ENCODE measurements at regions not wholly inside any gene's neighbourhood (a gene's known extent, or its start where the extent isn't known, plus 50 kb on each side); places are given as distances from the start of the nearest gene placed in this dataset.

DNA sequence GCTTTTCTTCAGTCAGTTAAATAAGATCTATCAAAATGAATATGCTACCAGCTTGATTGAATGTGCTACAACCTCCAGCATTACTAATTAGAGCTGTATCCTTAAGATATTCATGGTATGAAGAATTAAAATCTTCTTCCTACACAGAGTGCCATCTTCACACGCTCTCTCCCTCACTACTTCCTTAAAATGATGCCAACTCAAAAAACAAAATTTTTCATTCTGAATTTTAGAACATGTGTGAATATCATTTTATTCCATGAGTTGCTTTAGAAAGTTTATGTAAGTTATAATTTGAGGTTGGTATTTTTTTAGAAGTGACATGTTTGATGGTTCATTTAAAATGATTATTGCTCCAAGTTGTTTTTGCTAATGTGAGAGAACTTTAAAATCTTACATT is 407.5 kb upstream of the CELF2 start:
- Mint-ChIP-seq H3K4me1 (ENCODE audit: low read depth, unreplicated experiment) (peaks cover 2% of the 10 kb centered on the region), H3K9me3 (ENCODE audit: unreplicated experiment) (no peaks in the 10 kb centered on the region), H3K36me3 (ENCODE audit: low read depth, unreplicated experiment) (no peaks in the 10 kb centered on the region), H3K27me3 (ENCODE audit: low read depth, unreplicated experiment) (peaks cover 4% of the 10 kb centered on the region), H3K27ac (ENCODE audit: unreplicated experiment) (no peak overlapping the region), H3K4me3 (ENCODE audit: unreplicated experiment) (no peak overlapping the region)
- H3K9ac ChIP-seq (ENCODE audit: low read length) = no peak overlapping the region
- H3K9me3 ChIP-seq (ENCODE audit: insufficient read depth, low read depth, low read length) = no peaks in the 10 kb centered on the region
- no peak overlapping the region for H3K4me3 ChIP-seq (ENCODE audit: insufficient read depth, low read depth, low read length)
- no peak for TF ChIP-seq EZH2 (IDR thresholded peaks at IDR 0.05; ENCODE audit: insufficient read depth, low read length)
- TF ChIP-seq, protein P1, sequence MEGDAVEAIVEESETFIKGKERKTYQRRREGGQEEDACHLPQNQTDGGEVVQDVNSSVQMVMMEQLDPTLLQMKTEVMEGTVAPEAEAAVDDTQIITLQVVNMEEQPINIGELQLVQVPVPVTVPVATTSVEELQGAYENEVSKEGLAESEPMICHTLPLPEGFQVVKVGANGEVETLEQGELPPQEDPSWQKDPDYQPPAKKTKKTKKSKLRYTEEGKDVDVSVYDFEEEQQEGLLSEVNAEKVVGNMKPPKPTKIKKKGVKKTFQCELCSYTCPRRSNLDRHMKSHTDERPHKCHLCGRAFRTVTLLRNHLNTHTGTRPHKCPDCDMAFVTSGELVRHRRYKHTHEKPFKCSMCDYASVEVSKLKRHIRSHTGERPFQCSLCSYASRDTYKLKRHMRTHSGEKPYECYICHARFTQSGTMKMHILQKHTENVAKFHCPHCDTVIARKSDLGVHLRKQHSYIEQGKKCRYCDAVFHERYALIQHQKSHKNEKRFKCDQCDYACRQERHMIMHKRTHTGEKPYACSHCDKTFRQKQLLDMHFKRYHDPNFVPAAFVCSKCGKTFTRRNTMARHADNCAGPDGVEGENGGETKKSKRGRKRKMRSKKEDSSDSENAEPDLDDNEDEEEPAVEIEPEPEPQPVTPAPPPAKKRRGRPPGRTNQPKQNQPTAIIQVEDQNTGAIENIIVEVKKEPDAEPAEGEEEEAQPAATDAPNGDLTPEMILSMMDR (IDR thresholded peaks at IDR 0.05; ENCODE audit: insufficient read depth, low read depth, low read length) = no peak
- DNase-seq (ENCODE audit: low read depth) (no peak), FAIRE-seq (no peak)
- H3K4me2 ChIP-seq (ENCODE audit: low read length) = no peak overlapping the region
- no peaks in the 10 kb centered on the region for H4K20me1 ChIP-seq (ENCODE audit: insufficient read depth, low read length)
- H3K36me3 ChIP-seq (ENCODE audit: insufficient read depth, low read length) = no peaks in the 10 kb centered on the region
- no peaks in the 10 kb centered on the region for H3K27me3 ChIP-seq (ENCODE audit: insufficient read depth, low read length)
- H2AFZ ChIP-seq (ENCODE audit: low read depth, low read length) = no peak overlapping the region
- H3K4me1 ChIP-seq (ENCODE audit: insufficient read depth, low read length) = peaks cover 5% of the 10 kb centered on the region
- H3K27ac ChIP-seq (ENCODE audit: low read depth, low read length) = no peak overlapping the region
- no peaks in the 10 kb centered on the region for H3K79me2 ChIP-seq (ENCODE audit: insufficient read depth, low read length)

DNA sequence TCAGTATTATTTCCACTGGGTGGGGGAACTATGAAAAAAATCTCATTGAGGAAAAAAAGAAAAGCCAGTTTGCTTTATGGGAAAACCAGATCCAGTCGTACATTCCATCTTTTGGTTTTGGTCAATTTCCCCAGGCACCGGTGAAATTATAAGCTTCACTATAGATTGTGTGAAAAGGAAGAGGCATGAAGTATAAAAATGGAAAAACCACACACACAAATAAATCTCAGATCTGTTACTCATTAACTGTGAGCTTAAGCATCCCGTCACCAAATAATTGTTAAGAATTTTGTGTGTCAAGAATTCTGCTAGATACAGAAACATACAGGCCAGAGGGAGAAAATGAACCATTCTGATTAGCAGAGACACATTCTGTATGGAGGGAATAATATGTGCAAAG is 405.5 kb upstream of the CELF2 start:
- Mint-ChIP-seq H3K27me3 (ENCODE audit: low read depth, unreplicated experiment) (peaks cover 4% of the 10 kb centered on the region), H3K27ac (ENCODE audit: unreplicated experiment) (no peak overlapping the region), H3K36me3 (ENCODE audit: low read depth, unreplicated experiment) (no peaks in the 10 kb centered on the region), H3K9me3 (ENCODE audit: unreplicated experiment) (peaks cover 3% of the 10 kb centered on the region), H3K4me3 (ENCODE audit: unreplicated experiment) (no peak overlapping the region), H3K4me1 (ENCODE audit: low read depth, unreplicated experiment) (peaks cover 2% of the 10 kb centered on the region)
- H3K79me2 ChIP-seq (ENCODE audit: insufficient read depth, low read length) = no peaks in the 10 kb centered on the region
- no peaks in the 10 kb centered on the region for H3K27me3 ChIP-seq (ENCODE audit: insufficient read depth, low read length)
- H3K9ac ChIP-seq (ENCODE audit: low read length) = no peak overlapping the region
- FAIRE-seq (no peak), DNase-seq (ENCODE audit: low read depth) (no peak)
- H3K4me2 ChIP-seq (ENCODE audit: low read length) = no peak overlapping the region
- H3K9me3 ChIP-seq (ENCODE audit: insufficient read depth, low read depth, low read length) = no peaks in the 10 kb centered on the region
- no peak overlapping the region for H3K27ac ChIP-seq (ENCODE audit: low read depth, low read length)
- H4K20me1 ChIP-seq (ENCODE audit: insufficient read depth, low read length) = no peaks in the 10 kb centered on the region
- H2AFZ ChIP-seq (ENCODE audit: low read depth, low read length) = no peak overlapping the region
- H3K36me3 ChIP-seq (ENCODE audit: insufficient read depth, low read length) = no peaks in the 10 kb centered on the region
- H3K4me3 ChIP-seq (ENCODE audit: insufficient read depth, low read depth, low read length) = no peak overlapping the region
- TF ChIP-seq, protein P1 (IDR thresholded peaks at IDR 0.05; ENCODE audit: insufficient read depth, low read depth, low read length) = no peak
- no peak for TF ChIP-seq EZH2 (IDR thresholded peaks at IDR 0.05; ENCODE audit: insufficient read depth, low read length)
- no peaks in the 10 kb centered on the region for H3K4me1 ChIP-seq (ENCODE audit: insufficient read depth, low read length)

DNA sequence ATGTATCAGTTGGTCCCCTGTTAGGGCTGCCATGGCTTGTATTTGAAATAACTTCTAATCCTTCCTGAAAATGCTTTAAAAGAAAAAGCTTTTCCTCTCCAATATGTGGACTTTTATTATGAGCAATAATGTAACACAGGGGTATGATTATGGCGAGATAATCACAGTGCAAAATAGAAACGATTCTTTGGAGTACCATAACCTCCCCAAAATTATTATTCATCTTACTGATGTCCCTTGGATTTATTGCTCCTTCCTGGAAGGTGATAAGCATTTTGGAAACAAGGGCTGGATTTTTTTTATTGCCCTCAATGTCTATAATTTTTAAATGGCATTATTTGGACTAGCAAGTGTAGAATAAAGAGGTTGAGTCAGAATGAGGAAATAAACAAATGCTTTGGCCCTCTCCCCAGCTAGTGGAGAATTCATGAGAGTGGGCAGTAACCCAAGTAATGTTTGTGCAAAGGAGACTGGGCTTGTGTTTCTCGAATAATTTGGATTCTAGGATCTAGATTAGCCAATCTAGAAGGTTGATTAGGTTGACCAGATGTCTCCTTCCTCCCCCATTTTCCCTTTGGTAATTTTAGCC is 403.9 kb upstream of the CELF2 start:
- H3K4me1 Mint-ChIP-seq (ENCODE audit: low read depth, unreplicated experiment) = peaks cover 2% of the 10 kb centered on the region
- H3K27ac ChIP-seq (ENCODE audit: low read depth, low read length) = no peak overlapping the region
- H3K27me3 ChIP-seq (ENCODE audit: insufficient read depth, low read length) = no peaks in the 10 kb centered on the region
- no peaks in the 10 kb centered on the region for H3K9me3 ChIP-seq (ENCODE audit: insufficient read depth, low read depth, low read length)
- H3K4me3 ChIP-seq (ENCODE audit: insufficient read depth, low read depth, low read length) = no peak overlapping the region
- TF ChIP-seq, protein P1 (IDR thresholded peaks at IDR 0.05; ENCODE audit: insufficient read depth, low read depth, low read length) = no peak
- TF ChIP-seq EZH2 (IDR thresholded peaks at IDR 0.05; ENCODE audit: insufficient read depth, low read length) = no peak
- peaks cover 3% of the 10 kb centered on the region for H3K9me3 Mint-ChIP-seq (ENCODE audit: unreplicated experiment)
- no peaks in the 10 kb centered on the region for H3K36me3 Mint-ChIP-seq (ENCODE audit: low read depth, unreplicated experiment)
- H2AFZ ChIP-seq (ENCODE audit: low read depth, low read length) = no peak overlapping the region
- H4K20me1 ChIP-seq (ENCODE audit: insufficient read depth, low read length) = no peaks in the 10 kb centered on the region
- peaks cover 7% of the 10 kb centered on the region for H3K27me3 Mint-ChIP-seq (ENCODE audit: low read depth, unreplicated experiment)
- no peaks in the 10 kb centered on the region for H3K4me1 ChIP-seq (ENCODE audit: insufficient read depth, low read length)
- H3K36me3 ChIP-seq (ENCODE audit: insufficient read depth, low read length) = no peaks in the 10 kb centered on the region
- DNase-seq (ENCODE audit: low read depth) = no peak
- H3K27ac Mint-ChIP-seq (ENCODE audit: unreplicated experiment) = no peak overlapping the region
- H3K79me2 ChIP-seq (ENCODE audit: insufficient read depth, low read length) = no peaks in the 10 kb centered on the region
- H3K4me3 Mint-ChIP-seq (ENCODE audit: unreplicated experiment) = no peak overlapping the region
- no peak overlapping the region for H3K9ac ChIP-seq (ENCODE audit: low read length)
- no peak overlapping the region for H3K4me2 ChIP-seq (ENCODE audit: low read length)
- no peak for FAIRE-seq
